Peyer's patch (tissue), 4 donors: ENCODE measurements at regions not wholly inside any gene's neighbourhood (a gene's known extent, or its start where the extent isn't known, plus 50 kb on each side); places are given as distances from the start of the nearest gene placed in this dataset.
"Not testable (repeated sequence)": the region's sequence is repeated elsewhere in the genome, so short reads cannot be mapped to it uniquely, and the experiment has no call there.

Experiments
- DNase-seq, 3 donors: peaks; one replicate each; pipeline ENCODE4 v3.0.0-alpha.2; 2017 to 2019
- H3K27ac ChIP-seq, 4 donors: fragments of 200-600 bp; sonication (generic); one replicate each; pipeline ENCODE4 v1.5.1; 2016 to 2019
- H3K27me3 ChIP-seq, 2 donors: fragments of 200-600 bp; sonication (generic); one replicate each; pipeline ENCODE4 v1.5.1; 2019
- H3K36me3 ChIP-seq, 3 donors: fragments of 200-600 bp; sonication (generic); one replicate each; pipeline ENCODE4 v1.5.1; 2016 to 2019
- H3K4me1 ChIP-seq, 4 donors: fragments of 200-600 bp; sonication (generic); one replicate each; pipeline ENCODE4 v1.5.1; 2016 to 2019
- H3K4me3 ChIP-seq, 4 donors: fragments of 200-600 bp; sonication (generic); 1 replicate in 3 of 4; 2 replicates in 1 of 4; pipeline ENCODE4 v1.5.1; 2016 to 2019; ENCODE audit warnings: mild to moderate bottlenecking in 1 of 4
- H3K9me3 ChIP-seq, 4 donors: fragments of 200-600 bp; sonication (generic); one replicate each; pipeline ENCODE4 v1.5.1; 2016 to 2019; ENCODE audit warnings: mild to moderate bottlenecking in 1 of 4
- CTCF ChIP-seq, 6 experiments: fragments of 450-650 bp in 4 of 6; fragments of 200-600 bp in 2 of 6; sonication (generic) in 1 of 6; IDR thresholded peaks; one replicate each; pipeline ENCODE4 v1.5.1; 2017 to 2019; ENCODE audit warnings: antibody characterized with exemption in 6 of 6, mild to moderate bottlenecking in 3 of 6, moderate library complexity in 1 of 6
- POLR2A ChIP-seq, 2 donors: fragments of 450-650 bp; IDR thresholded peaks; one replicate each; pipeline ENCODE4 v1.5.1; 2017; ENCODE audit warnings: antibody characterized with exemption in 2 of 2, mild to moderate bottlenecking in 2 of 2, moderate library complexity in 2 of 2

GRCh38 chr4:116143198-116143597, 942.2 kb downstream of the TRAM1L1 start:
- TF ChIP-seq POLR2A (IDR thresholded peaks at IDR 0.05), result no peak
- no peak for TF ChIP-seq CTCF (IDR thresholded peaks at IDR 0.05)
- Histone ChIP-seq H3K27ac (no peak overlapping the region), H3K4me1 (no peaks in the 10 kb centered on the region), H3K36me3 (no peaks in the 10 kb centered on the region), H3K4me3 (no peak overlapping the region), H3K27me3 (no peaks in the 10 kb centered on the region), H3K9me3 (no peaks in the 10 kb centered on the region)
- no peak for DNase-seq

GRCh38 chr4:116132946-116133345, 952.4 kb downstream of the TRAM1L1 start:
- DNase-seq, result no peak
- H3K4me3 ChIP-seq, result no peak overlapping the region
- H3K9me3 ChIP-seq, result no peaks in the 10 kb centered on the region
- no peak for TF ChIP-seq POLR2A (IDR thresholded peaks at IDR 0.05)
- no peak for TF ChIP-seq CTCF (IDR thresholded peaks at IDR 0.05)
- no peak overlapping the region for H3K27ac ChIP-seq
- no peaks in the 10 kb centered on the region for H3K4me1 ChIP-seq
- H3K36me3 ChIP-seq, result no peaks in the 10 kb centered on the region
- H3K27me3 ChIP-seq, result no peaks in the 10 kb centered on the region

- Histone ChIP-seq H3K4me3 (no peak overlapping the region), H3K4me1 (no peaks in the 10 kb centered on the region), H3K36me3 (no peaks in the 10 kb centered on the region), H3K27ac (no peak overlapping the region), H3K27me3 (no peaks in the 10 kb centered on the region), H3K9me3 (no peaks in the 10 kb centered on the region)
- TF ChIP-seq CTCF (IDR thresholded peaks at IDR 0.05) (no peak), POLR2A (IDR thresholded peaks at IDR 0.05) (no peak)
- DNase-seq, result no peak
Observed at GRCh38 chr4:116126794-116127193, 958.6 kb downstream of the TRAM1L1 start.

GRCh38 chr4:116122124-116122523, 963.3 kb downstream of the TRAM1L1 start:
- no peaks in the 10 kb centered on the region for H3K36me3 ChIP-seq
- H3K27me3 ChIP-seq, result no peaks in the 10 kb centered on the region
- H3K27ac ChIP-seq, result no peak overlapping the region
- H3K9me3 ChIP-seq, result no peaks in the 10 kb centered on the region
- H3K4me3 ChIP-seq, result no peak overlapping the region
- no peak for TF ChIP-seq POLR2A (IDR thresholded peaks at IDR 0.05)
- TF ChIP-seq CTCF (IDR thresholded peaks at IDR 0.05), result no peak
- no peaks in the 10 kb centered on the region for H3K4me1 ChIP-seq
- DNase-seq, result no peak

GRCh38 chr4:116118221-116118620, 967.2 kb downstream of the TRAM1L1 start:
- H3K9me3 ChIP-seq, result no peaks in the 10 kb centered on the region
- no peaks in the 10 kb centered on the region for H3K36me3 ChIP-seq
- no peak overlapping the region for H3K27ac ChIP-seq
- TF ChIP-seq POLR2A (IDR thresholded peaks at IDR 0.05) (no peak), CTCF (IDR thresholded peaks at IDR 0.05) (no peak)
- no peak overlapping the region for H3K4me3 ChIP-seq
- no peak for DNase-seq
- no peaks in the 10 kb centered on the region for H3K4me1 ChIP-seq
- no peaks in the 10 kb centered on the region for H3K27me3 ChIP-seq

GRCh38 chr4:116112861-116113260, 972.5 kb downstream of the TRAM1L1 start:
- not testable (repeated sequence) for H3K4me1 ChIP-seq, DNase-seq, H3K4me3 ChIP-seq, H3K27ac ChIP-seq, H3K27me3 ChIP-seq, H3K9me3 ChIP-seq, H3K36me3 ChIP-seq
